Stimulated activated naive CD4-positive, alpha-beta T cell treated with Interleukin-2 at 50 U/mL for 16 hours (primary cell): ENCODE measurements at regions not wholly inside any gene's neighbourhood (a gene's known extent, or its start where the extent isn't known, plus 50 kb on each side); places are given as distances from the start of the nearest gene placed in this dataset.
"Not testable (repeated sequence)": the region's sequence is repeated elsewhere in the genome, so short reads cannot be mapped to it uniquely, and the experiment has no call there.

Experiments used
- DNase-seq: peaks from one replicate; lab custom pipeline; 2025; lab: John Stamatoyannopoulos, UW

GRCh38 chr6:19329078-19329477 lies 508.1 kb upstream of the ID4 start:
- DNase-seq: no peak

DNA sequence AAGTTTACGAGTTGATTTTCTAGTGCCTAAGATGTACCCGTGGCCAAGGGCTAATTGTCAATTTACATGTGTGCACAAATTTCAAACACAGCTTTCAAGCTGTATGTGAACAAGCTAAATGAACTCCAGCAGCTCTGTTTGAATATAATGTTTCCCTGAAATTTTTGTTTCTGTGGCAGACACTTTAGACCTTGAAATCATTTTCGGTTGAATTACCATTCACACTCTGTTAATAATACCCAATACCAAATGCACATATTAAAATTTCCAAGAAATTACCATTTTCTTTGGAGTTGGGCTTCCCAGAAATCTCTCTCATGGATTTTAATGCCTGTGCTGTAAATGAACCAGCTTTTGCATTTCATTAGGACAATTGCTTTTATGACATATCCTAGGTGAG lies 506.1 kb upstream of the ID4 start:
- no peak for DNase-seq

- DNase-seq: no peak
Measured at GRCh38 chr6:19332806-19333460, 504.2 kb upstream of the ID4 start.

DNA sequence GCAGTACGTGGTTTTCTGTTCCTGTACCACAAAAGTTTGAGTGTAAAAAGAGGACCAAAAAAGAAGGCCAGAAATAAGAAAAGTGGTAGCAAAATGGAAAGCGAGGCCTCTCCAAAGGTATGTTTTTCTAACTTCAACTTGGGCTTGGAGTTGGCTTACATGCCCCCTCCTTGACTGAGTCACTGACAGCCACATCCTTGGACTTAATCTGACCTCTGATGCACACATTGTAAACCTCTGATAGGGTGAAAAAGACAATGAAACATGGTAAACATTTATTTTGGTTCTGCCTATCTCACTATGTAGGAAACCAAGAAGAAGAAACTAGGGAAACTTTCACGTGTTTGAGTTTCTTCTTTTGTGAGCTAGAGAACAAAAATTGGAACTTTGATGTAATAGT lies 503.2 kb upstream of the ID4 start:
- DNase-seq: no peak

DNA sequence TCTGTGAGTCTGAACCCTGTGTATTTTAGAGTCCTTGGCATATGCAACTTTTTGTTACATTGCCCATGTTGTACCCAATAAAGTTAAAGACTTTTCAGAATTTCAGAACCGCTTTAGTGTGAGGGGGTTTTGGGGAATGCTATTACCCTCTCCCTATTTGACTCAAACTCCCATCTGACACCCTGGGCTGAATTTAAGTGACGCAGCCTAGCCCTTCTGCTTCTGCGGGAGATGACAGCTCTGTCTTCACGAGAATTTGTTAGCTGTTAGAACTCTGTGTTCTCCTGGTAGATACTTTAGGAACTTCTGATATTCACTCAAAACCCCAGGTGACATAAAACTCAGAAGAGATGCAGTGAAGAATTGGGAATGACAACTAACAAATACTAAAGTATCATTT lies 500.6 kb upstream of the ID4 start:
- DNase-seq: no peak

DNA sequence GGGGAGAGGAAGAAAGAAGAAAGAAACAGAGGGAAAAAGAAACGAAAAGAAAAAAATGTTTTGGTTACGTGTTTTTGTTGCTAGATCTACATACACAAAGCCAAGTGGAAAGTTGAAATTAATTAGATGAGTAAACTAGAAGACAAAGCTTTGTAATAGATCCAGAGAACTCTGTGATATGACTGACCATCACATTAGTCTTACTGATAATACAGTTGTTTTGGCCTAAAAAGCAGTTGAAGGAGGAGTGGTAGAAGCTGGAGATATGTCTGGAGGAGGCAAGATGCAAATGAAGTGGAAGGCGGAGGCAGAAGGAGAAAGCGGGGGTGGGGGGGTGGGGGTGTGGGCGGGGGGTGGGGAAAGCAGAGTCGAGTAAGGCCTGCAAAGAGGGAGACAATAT lies 500.1 kb upstream of the ID4 start:
- DNase-seq: no peak

- DNase-seq: no peak
Measured at GRCh38 chr6:19342616-19343015, 494.6 kb upstream of the ID4 start.

- DNase-seq: no peak
Measured at GRCh38 chr6:19349429-19349828, 487.7 kb upstream of the ID4 start.

DNA sequence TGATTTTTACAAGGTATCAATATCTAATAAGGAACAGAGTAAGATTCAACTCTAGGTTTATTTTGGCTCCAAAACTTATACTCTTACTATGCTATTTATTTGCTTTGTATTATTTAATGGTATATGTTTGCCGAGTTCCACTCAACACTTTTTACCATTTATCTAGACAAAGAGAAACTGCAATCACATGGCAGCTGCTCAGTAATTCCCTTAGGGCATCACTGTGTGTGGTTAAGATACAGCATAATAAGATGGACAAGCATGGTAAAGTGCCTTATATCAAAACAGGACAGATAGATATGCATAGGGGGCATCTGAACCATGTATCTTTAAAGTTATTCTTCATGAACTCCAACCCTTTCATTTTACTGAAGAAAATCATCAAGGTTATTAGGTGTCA lies 483.0 kb upstream of the ID4 start:
- no peak for DNase-seq

DNA sequence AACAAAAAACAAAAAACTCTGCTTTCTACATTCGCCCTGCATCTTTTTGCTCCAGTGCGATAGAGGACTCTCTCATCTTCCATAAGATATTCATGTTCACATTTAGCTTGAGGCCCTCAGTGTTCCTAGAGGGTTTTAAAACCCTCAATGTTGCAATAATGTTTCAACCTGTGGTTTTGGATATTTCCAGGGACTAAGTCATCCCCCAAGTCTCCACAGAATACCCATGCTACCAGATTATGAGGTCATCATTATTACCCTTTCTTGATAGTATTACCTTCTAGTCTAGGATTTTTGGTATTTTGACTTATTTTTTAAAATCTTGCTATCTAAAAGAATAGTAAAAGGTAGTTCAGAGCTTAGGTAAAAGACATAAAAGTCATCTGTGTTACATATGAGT lies 480.5 kb upstream of the ID4 start:
- DNase-seq: no peak

DNA sequence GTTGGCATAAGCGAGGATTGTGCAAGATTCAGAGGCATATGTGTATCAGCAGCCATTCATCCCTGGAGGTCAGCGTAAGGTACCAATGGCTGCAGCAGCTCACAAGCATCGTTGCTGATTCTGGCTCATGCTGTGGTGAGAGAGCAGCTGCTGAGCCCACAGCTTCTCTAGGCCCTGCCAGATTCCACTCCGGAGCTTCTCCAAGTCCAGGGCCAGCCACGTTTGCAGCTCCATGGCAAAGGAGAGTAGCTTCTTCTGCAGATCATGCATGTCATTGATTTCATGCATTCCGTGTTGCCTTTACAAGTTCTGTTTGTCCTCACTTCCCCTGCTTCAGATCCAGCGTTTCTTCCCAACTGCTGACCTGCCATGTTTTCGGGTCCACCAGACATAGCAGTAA lies 474.8 kb upstream of the ID4 start:
- DNase-seq: no peak

GRCh38 chr6:19368511-19368910 lies 468.7 kb upstream of the ID4 start:
- no peak for DNase-seq

- DNase-seq: no peak
Measured at GRCh38 chr6:19369785-19370184, 467.4 kb upstream of the ID4 start.

DNA sequence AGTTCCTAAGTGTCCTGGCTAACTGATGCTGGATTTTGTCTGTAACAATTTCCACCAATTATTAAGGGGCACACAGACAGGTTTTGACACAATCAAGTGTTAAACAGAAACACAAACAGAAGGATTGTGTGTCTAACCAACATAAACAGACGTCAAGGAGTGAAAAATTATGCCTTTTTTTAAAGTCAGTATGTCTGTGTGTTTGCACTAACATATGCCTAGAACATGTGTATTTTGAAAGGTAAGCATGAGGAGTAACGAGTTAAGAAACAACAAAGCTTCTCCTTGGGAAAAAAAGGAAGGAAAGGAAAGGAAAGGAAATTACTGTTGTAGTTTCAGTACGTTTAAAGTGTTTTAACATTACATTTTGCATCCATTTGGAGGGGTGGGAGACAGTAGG lies 466.3 kb upstream of the ID4 start:
- no peak for DNase-seq

DNA sequence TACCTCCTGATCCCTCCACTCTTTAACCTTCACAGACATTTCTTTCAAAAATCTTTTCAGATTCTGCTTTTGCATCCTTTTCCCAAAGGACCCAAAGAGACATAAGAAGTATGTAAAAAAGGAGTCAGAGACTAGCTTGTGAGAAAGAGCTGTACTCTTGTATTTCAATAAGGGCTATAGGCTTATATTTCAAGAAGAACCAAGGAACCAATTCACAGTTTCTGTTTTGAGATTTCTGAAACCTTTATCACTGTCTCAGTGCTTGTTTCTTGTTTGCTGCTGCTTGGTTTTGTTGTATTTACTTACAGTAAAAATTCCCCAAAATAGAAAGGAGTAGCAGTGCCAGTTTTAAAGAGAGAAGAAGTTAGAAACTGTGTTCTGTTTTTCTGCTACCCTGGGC lies 461.6 kb upstream of the ID4 start:
- DNase-seq: no peak

- DNase-seq: no peak
Measured at GRCh38 chr6:19377722-19378121, 459.4 kb upstream of the ID4 start.

- no peak for DNase-seq
Measured at GRCh38 chr6:19380293-19380692, 456.9 kb upstream of the ID4 start.

DNA sequence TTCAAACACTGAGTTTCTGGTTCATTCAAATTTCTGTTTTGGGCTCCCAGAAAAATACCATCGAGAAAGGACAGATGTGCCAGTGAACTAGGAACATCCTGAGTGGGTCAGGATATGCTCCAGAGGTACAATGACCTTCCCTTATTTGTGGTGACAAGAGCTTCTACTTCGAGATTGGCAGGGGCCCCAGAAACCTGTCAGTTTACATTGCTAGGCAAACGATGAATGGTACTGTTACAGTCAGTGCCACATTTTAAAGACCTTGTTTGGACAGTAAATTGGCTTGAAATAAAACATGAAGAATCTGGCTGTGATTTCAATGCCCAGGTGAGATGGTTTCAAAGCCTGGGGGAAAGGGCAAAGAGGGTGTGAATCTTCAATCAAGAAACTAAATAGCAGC lies 454.5 kb upstream of the ID4 start:
- DNase-seq: no peak

GRCh38 chr6:19391926-19392325 lies 445.2 kb upstream of the ID4 start:
- DNase-seq: no peak

GRCh38 chr6:19394051-19394450 lies 443.1 kb upstream of the ID4 start:
- no peak for DNase-seq

DNA sequence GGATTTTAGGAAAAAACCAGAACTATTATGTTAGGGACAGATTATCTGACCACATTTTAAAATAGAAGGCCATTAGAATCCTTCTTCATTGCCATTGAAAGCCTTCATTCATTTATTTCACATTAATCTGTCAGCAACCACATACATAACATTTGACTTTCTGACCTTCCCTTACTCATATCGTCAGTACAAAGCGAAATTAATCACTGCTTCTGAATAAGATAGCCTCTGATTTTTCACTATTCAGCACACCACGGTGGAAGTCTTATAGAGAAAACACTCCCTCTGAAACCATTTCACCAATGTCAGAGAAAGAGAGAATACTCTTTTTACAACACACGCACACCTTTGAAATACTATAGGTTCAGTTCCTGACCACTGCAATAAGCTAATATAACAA lies 442.5 kb upstream of the ID4 start:
- DNase-seq: no peak

DNA sequence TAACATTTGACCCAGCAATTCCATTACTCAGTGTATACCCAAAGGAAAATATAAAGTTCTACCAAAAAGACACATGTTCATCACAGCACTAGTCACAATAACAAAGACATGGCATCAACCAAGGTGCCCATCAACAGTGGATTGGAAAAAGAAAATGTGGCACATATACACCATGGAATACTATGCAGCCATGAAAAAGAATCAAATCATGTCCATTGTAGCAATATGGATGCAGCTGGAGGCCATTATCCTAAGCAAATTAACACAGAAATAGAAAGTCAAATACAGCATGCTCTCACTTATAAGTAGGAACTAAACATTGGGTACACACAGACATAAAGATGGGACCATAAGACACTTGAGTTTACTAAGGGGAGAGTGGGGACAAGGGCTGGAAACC lies 441.9 kb upstream of the ID4 start:
- DNase-seq: no peak

- DNase-seq: no peak
Measured at GRCh38 chr6:19399406-19399805, 437.8 kb upstream of the ID4 start.

DNA sequence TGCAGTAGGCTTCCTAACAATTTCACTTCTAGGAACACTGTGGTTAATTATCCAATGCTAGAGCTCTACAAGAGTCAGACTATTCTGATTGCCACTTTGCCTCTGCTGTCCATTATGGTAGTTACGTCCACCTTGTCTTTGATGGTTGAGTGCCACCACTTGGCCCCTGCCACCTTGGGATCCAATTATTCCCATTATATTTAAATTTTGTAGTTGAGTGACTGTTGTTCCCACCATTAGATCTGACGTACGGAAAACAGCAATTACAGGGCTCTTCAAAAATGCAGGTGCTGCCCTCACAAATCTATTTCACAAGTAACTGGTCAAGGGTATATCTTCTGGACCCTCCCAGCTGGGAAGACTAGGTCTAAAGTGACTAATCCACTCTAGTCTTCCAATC lies 432.3 kb upstream of the ID4 start:
- not testable (repeated sequence) for DNase-seq

DNA sequence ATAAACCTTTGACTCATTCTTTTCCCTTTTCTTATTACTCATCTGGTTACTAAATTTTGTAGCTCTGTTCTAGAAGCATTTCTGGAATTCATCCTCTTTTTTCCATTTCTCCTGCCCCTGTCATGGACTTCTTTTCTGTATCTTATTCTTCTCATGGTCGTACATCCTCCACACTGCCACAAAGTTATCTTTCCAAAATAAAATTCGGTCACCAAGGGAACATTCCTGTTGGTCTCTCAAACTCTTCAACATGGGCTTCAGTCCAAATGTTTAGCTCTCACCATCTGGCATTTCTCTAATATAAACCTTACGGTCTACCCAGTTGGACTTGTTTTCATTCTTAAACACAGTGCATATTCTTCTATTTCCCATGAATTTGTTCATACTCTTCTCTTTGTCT lies 428.8 kb upstream of the ID4 start:
- DNase-seq: no peak
